OCI-LY3 (cell line): ENCODE measurements at regions not wholly inside any gene's neighbourhood (a gene's known extent, or its start where the extent isn't known, plus 50 kb on each side); places are given as distances from the start of the nearest gene placed in this dataset.

Source experiments
- H2AFZ ChIP-seq: fragments of 200-600, 300-600 bp; shearing (Covaris generic); 2 replicates; pipeline ENCODE4 v1.6.0; 2014; ENCODE audit warnings: antibody characterized with exemption, low read depth, low read length
- H3K27ac ChIP-seq: fragments of 200-600, 300-600 bp; sonication (generic); 2 replicates; pipeline ENCODE4 v1.5.1; 2014; ENCODE audit warnings: mild to moderate bottlenecking, low read length, moderate library complexity, mixed read lengths
- H3K27me3 ChIP-seq: fragments of 200-600, 300-600 bp; sonication (generic); 2 replicates; pipeline ENCODE4 v1.6.1; 2014; ENCODE audit warnings: low read depth, low read length, mixed read lengths
- H3K36me3 ChIP-seq: fragments of 200-600, 300-600 bp; sonication (generic); replicated peaks from 2 replicates; pipeline ENCODE3; 2014; ENCODE audit warnings: low read depth, low read length, mixed read lengths
- H3K4me1 ChIP-seq: fragments of 300-600, 200-600 bp; sonication (generic); 2 replicates; pipeline ENCODE4 v1.6.1; 2014; ENCODE audit warnings: low read length, mixed read lengths
- H3K4me2 ChIP-seq: fragments of 200-600, 300-600 bp; sonication (generic); 2 replicates; pipeline ENCODE4 v1.6.1; 2014; ENCODE audit warnings: low read length, mixed read lengths
- H3K4me3 ChIP-seq: fragments of 300-600, 200-600 bp; sonication (generic); 2 replicates; pipeline ENCODE4 v1.5.1; 2014; ENCODE audit warnings: antibody characterized with exemption, mild to moderate bottlenecking, low read length, moderate library complexity
- H3K79me2 ChIP-seq: fragments of 300-600, 200-600 bp; shearing (Covaris generic); 2 replicates; pipeline ENCODE4 v1.6.1; 2014; ENCODE audit warnings: mild to moderate bottlenecking, low read length, mixed read lengths
- H3K9ac ChIP-seq: fragments of 300-600, 200-600 bp; shearing (Covaris generic); 2 replicates; pipeline ENCODE4 v1.6.0; 2014; ENCODE audit warnings: mild to moderate bottlenecking, low read length, moderate library complexity
- H3K9me3 ChIP-seq: fragments of 200-600, 300-600 bp; shearing (Covaris generic); 2 replicates; pipeline ENCODE4 v1.6.1; 2014; ENCODE audit warnings: low read length, mixed read lengths; ENCODE audit not compliant: insufficient read depth
- H4K20me1 ChIP-seq: fragments of 200-600, 300-600 bp; sonication (generic); 2 replicates; pipeline ENCODE4 v1.6.1; 2016; ENCODE audit warnings: low read length, mixed read lengths; ENCODE audit not compliant: insufficient read depth
- CTCF ChIP-seq: fragments of 200-600, 300-600 bp; sonication (generic); IDR thresholded peaks from 2 replicates; pipeline ENCODE4 v1.5.1; 2014; ENCODE audit warnings: antibody characterized with exemption, low read length, low read depth
- EZH2phosphoT487 ChIP-seq: fragments of 200-600 bp; shearing (Covaris generic); IDR thresholded peaks from 2 replicates; pipeline ENCODE4 v1.6.1; 2018; ENCODE audit warnings: antibody characterized with exemption, mixed run types, low read depth

DNA sequence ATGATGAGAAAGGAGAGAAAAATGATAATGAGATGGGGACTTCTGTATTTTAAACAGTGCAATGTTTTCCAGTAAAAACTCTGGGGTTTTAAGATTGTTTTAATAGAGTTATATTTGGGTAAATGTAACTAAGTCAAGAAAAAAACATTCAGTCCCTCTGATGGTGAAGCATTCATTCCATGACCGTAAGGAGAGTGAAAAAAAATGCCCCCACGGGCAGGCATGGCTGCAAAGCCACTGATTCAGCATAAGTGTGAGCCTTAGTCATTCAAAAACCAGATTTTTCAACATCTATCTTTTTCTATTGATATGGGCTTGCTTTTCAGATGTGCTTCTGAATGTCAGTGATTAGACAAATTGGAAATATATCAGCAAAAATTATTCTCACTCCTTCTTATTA is 957.8 kb downstream of the SLC4A3 start:
- Histone ChIP-seq H4K20me1 (no peaks in the 10 kb centered on the region), H3K36me3 (no peaks in the 10 kb centered on the region), H3K79me2 (no peaks in the 10 kb centered on the region), H3K4me2 (no peak overlapping the region; the same call in 1 of the 2 replicates), H3K9me3 (no peaks in the 10 kb centered on the region), H2AFZ (no peak overlapping the region), H3K4me1 (no peaks in the 10 kb centered on the region), H3K27me3 (no peaks in the 10 kb centered on the region), H3K27ac (no peak overlapping the region), H3K9ac (no peak overlapping the region), H3K4me3 (no peak overlapping the region)
- TF ChIP-seq CTCF (no peak), EZH2phosphoT487 (no peak)

GRCh38 chr2:220586980-220587530 is 959.6 kb downstream of the SLC4A3 start:
- no peak overlapping the region for H2AFZ ChIP-seq
- H3K4me1 ChIP-seq = no peaks in the 10 kb centered on the region
- no peak overlapping the region for H3K4me2 ChIP-seq
- H3K27me3 ChIP-seq = no peaks in the 10 kb centered on the region
- no peak for TF ChIP-seq EZH2phosphoT487
- H4K20me1 ChIP-seq = no peaks in the 10 kb centered on the region
- no peaks in the 10 kb centered on the region for H3K79me2 ChIP-seq
- no peak overlapping the region for H3K4me3 ChIP-seq
- no peak overlapping the region for H3K9ac ChIP-seq
- H3K27ac ChIP-seq = no peak overlapping the region
- no peaks in the 10 kb centered on the region for H3K9me3 ChIP-seq
- H3K36me3 ChIP-seq = no peaks in the 10 kb centered on the region

DNA sequence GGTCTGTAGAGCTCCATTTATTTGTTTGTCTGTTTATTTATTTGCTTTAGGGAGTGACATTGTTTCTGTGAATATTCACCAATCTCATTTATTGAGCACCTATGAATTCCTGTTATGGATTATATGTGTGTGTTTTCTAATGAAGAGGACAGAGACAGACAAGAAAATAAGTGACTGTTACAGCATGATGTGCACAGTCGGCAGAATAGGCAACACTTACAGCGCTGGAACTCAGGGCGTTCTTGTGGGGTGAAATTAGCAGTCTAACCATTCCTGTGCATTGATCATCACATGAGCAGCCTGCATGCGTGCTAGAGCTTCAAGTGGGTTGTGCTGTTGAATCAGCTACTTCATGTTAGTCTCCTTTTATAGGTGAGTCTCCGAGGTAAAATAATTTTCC is 960.7 kb downstream of the SLC4A3 start:
- H3K4me1 ChIP-seq = no peaks in the 10 kb centered on the region
- H3K79me2 ChIP-seq = no peaks in the 10 kb centered on the region
- H2AFZ ChIP-seq = no peak overlapping the region
- no peaks in the 10 kb centered on the region for H3K27me3 ChIP-seq
- no peak overlapping the region for H3K4me2 ChIP-seq
- TF ChIP-seq EZH2phosphoT487 = no peak
- TF ChIP-seq CTCF = no peak
- H3K27ac ChIP-seq = no peak overlapping the region
- no peaks in the 10 kb centered on the region for H4K20me1 ChIP-seq
- H3K4me3 ChIP-seq = no peak overlapping the region
- H3K9me3 ChIP-seq = no peaks in the 10 kb centered on the region
- H3K36me3 ChIP-seq = no peaks in the 10 kb centered on the region
- H3K9ac ChIP-seq = no peak overlapping the region

DNA sequence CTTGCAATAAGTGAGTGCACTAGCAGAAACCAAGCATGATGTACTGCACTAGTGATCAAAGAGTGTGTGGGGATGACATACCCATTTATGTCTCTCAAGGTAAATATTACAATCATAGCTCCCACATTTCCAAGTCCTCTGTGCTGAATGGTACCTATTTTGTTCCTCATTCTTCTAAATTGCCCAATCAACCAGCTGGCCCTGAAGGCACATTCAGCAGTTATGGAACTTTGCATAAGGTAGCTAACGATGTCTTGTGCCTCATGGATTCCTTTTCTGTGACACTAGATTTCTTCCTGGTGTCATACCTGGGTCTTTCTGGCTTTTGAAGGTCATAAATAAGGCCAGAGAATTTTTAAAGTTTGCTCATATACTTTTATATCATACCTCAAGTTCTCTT is 963.0 kb downstream of the SLC4A3 start:
- no peak overlapping the region for H2AFZ ChIP-seq
- no peak for TF ChIP-seq CTCF
- no peak for TF ChIP-seq EZH2phosphoT487
- H3K36me3 ChIP-seq = no peaks in the 10 kb centered on the region
- H3K27me3 ChIP-seq = no peaks in the 10 kb centered on the region
- no peaks in the 10 kb centered on the region for H3K4me1 ChIP-seq
- H3K9ac ChIP-seq = no peak overlapping the region
- no peaks in the 10 kb centered on the region for H3K79me2 ChIP-seq
- no peak overlapping the region for H3K27ac ChIP-seq
- no peaks in the 10 kb centered on the region for H3K9me3 ChIP-seq
- no peak overlapping the region for H3K4me3 ChIP-seq
- H3K4me2 ChIP-seq = no peak overlapping the region
- H4K20me1 ChIP-seq = no peaks in the 10 kb centered on the region

- H4K20me1 ChIP-seq = no peaks in the 10 kb centered on the region
- no peak overlapping the region for H3K9ac ChIP-seq
- H3K4me2 ChIP-seq = no peak overlapping the region
- H3K27me3 ChIP-seq = no peaks in the 10 kb centered on the region
- H3K9me3 ChIP-seq = no peaks in the 10 kb centered on the region
- H3K4me3 ChIP-seq = no peak overlapping the region
- no peaks in the 10 kb centered on the region for H3K36me3 ChIP-seq
- H3K79me2 ChIP-seq = no peaks in the 10 kb centered on the region
- no peak overlapping the region for H2AFZ ChIP-seq
- no peak for TF ChIP-seq CTCF
- TF ChIP-seq EZH2phosphoT487 = no peak
- H3K4me1 ChIP-seq = no peaks in the 10 kb centered on the region
- no peak overlapping the region for H3K27ac ChIP-seq
Measured at GRCh38 chr2:220593526-220593925, 966.1 kb downstream of the SLC4A3 start.
